ENCODE measurements at regions not wholly inside any gene's neighbourhood (a gene's known extent, or its start where the extent isn't known, plus 50 kb on each side); places are given as distances from the start of the nearest gene placed in this dataset.
"Not testable (repeated sequence)": the region's sequence is repeated elsewhere in the genome, so short reads cannot be mapped to it uniquely, and the experiment has no call there.

DNA sequence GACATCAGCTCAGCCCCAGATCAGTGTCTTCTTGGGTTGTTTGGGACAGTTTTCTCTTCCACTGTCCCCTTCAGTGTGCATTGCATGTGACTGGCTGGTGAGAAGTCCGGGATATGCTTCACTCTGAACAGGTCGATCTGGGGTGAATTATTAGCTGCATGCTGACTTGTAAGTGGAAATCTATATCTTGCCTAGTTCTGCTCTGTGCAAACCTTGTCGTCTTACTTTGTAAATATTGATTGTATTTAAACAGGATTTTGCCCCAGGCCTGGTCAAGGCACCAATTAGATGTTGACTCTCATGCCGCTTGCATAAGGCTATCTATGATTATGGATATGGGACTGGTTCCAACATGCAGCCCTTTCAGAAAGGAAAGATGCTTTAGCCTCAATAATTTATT, 669.7 kb downstream of the TYW1 start:
- H3K36me3 ChIP-seq (ENCODE audit: control insufficient read depth in 2 of 4, insufficient read depth in 4 of 4, low read length in 3 of 4); H2AK5ac ChIP-seq (ENCODE audit: low read depth, low read length); H3K27ac ChIP-seq (ENCODE audit: low read depth, low read length); H4K20me1 ChIP-seq (replicated peaks in 1 of 2; ENCODE audit: control insufficient read depth in 1 of 2, insufficient read depth in 2 of 2, low read length in 2 of 2); H3K23me2 ChIP-seq (ENCODE audit: low read depth, low read length); H3K79me2 ChIP-seq (ENCODE audit: control insufficient read depth in 1 of 2, insufficient read depth in 2 of 2, low read length in 2 of 2); H4K8ac ChIP-seq (ENCODE audit: extremely low read depth, insufficient read depth, low read length); H3K79me1 ChIP-seq (ENCODE audit: low read depth, low read length); H3K56ac ChIP-seq (replicated peaks; ENCODE audit: insufficient read length, low read depth, low read length); H3K27me3 ChIP-seq (replicated peaks in 1 of 4; ENCODE audit: control insufficient read depth in 3 of 4, extremely low read depth in 1 of 4, insufficient read depth in 3 of 4, low read length in 3 of 4); H4K5ac ChIP-seq (ENCODE audit: insufficient read length, low read depth, low read length); FAIRE-seq; H2BK15ac ChIP-seq (ENCODE audit: low read length); CTCF ChIA-PET (ENCODE audit: partially characterized antibody); H3K14ac ChIP-seq (ENCODE audit: insufficient read length); H3K4me1 ChIP-seq (replicated peaks in 1 of 4; ENCODE audit: control insufficient read depth in 3 of 4, insufficient read depth in 4 of 4, low read length in 3 of 4); H3K4me3 ChIP-seq (ENCODE audit: extremely low read depth in 1 of 4, insufficient read depth in 2 of 4, low read depth in 3 of 4, low read length in 4 of 4); H2BK5ac ChIP-seq (ENCODE audit: low read depth, low read length); H3K4ac ChIP-seq (replicated peaks; ENCODE audit: insufficient read length, low read depth, low read length); H3K9ac ChIP-seq (replicated peaks in 1 of 4; ENCODE audit: extremely low read depth in 1 of 4, low read depth in 3 of 4, low read length in 3 of 4); H3K4me2 ChIP-seq (ENCODE audit: insufficient read depth in 1 of 2, low read depth in 2 of 2, low read length in 2 of 2); H2BK20ac ChIP-seq (ENCODE audit: low read length); H2BK12ac ChIP-seq (ENCODE audit: low read depth, low read length); H3K18ac ChIP-seq (ENCODE audit: extremely low read depth, low read length); POLR2A ChIA-PET (ENCODE audit: partially characterized antibody); DNase-seq (ENCODE audit: low read depth in 1 of 2, low spot score in 2 of 2); H2AFZ ChIP-seq (ENCODE audit: low read length); H4K91ac ChIP-seq (replicated peaks; ENCODE audit: insufficient read length, low read length); H2BK120ac ChIP-seq (replicated peaks; ENCODE audit: low read depth, low read length); H3K23ac ChIP-seq (ENCODE audit: insufficient read length): not testable (repeated sequence)
- 90% methylated on average over 4 of the region's 4 CpGs; no CpG with 5 or more reads in 1 of the 2 experiments for WGBS, 2 experiments (ENCODE audit: extremely low coverage in 1 of 2, insufficient coverage in 1 of 2, insufficient read length in 1 of 2, insufficient replicate concordance in 2 of 2, low coverage in 1 of 2, low lambda C conversion rate in 2 of 2, missing lambda C conversion rate in 1 of 2)
- peaks cover 23 to 25% of the 10 kb centered on the region in 2 experiments for H3K9me3 ChIP-seq (ENCODE audit: insufficient read depth in 2 of 2, low read depth in 1 of 2, low read length in 1 of 2)

All from H1 (cell line).